A172 (cell line): ENCODE measurements at regions not wholly inside any gene's neighbourhood (a gene's known extent, or its start where the extent isn't known, plus 50 kb on each side); places are given as distances from the start of the nearest gene placed in this dataset.
"Not testable (repeated sequence)": the region's sequence is repeated elsewhere in the genome, so short reads cannot be mapped to it uniquely, and the experiment has no call there.

Experiments
- DNase-seq: peaks from one replicate; pipeline ENCODE4 v3.0.0-alpha.2; 2015; ENCODE audit warnings: low spot score

DNA sequence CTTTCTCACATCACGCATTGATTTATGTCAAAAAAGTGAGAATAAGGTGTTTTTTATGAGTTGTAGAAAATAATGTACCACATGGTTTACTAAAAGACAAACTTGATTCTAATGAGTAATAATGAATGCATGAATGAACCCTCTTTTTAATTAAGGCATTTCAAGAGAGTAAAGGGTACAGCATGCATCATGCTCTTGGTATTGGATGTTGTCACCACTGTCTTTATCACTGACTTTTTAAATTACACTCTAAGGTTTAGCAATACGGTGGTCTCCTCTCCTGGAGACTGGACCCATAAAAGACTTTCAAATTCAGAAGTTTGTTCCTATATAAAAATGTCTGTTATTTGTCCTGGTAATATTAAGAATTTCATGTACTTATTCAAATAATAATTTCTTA, 277.5 kb upstream of the TGFBR2 start:
- not testable (repeated sequence) for DNase-seq

GRCh38 chr3:30331519-30331918, 274.9 kb upstream of the TGFBR2 start:
- DNase-seq: no peak

DNA sequence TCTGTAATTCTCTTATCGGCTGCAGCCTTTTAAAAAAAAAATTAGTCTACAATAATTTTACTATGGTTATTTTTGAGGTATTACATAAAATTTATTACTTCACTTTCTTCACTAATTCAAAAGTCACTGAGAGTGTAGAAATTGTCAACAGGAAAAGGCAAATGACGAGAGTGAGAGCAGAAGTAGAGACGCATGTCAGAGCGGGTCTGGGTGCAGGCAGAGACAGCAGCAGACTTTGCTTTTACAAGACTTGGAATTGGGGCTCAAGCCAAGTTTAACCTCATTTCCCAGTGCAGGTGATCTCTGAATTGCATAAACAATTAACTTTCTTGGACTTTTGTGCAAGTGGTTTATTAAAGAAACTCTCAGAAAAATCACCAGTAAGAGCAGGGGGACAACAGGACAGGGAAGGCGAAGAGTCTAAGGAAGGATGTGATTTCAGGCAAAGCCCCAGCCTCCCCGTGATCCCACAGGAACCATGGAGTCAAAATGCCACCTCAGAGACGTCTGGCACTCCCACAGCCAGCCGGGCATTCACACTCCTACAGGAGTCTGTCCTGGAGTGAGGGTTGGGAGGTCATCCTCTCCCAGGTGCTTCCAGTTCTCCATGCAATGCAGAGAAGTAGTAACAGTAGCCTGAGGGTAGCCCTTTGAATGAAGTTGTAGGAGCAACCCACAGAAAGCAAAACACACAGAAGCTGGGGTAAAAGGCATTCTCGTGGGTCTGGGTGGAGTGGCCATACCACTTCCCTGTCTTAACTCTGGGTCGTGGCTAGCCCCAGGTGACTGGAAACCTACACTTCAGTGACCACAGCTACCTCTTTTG, 274.0 kb upstream of the TGFBR2 start:
- no peak for DNase-seq

DNA sequence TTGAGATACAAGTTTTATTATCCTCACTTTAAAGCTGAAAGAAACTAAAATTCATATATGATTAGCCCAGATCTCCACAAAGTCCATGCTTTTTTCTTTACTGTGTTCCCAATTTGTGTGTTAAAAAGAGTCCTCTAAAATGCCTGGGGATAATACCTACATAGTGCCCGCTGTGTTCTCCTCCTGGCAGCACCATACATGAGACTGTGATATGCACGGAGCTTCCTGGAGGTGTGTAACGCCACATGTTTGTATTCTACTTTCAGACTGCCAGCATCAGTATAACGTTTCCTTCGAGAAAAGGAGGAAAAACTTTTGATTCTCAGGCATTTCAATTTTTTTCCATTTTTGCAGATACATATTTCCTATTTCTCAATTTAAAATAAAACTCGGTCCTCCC, 273.3 kb upstream of the TGFBR2 start:
- no peak for DNase-seq

DNA sequence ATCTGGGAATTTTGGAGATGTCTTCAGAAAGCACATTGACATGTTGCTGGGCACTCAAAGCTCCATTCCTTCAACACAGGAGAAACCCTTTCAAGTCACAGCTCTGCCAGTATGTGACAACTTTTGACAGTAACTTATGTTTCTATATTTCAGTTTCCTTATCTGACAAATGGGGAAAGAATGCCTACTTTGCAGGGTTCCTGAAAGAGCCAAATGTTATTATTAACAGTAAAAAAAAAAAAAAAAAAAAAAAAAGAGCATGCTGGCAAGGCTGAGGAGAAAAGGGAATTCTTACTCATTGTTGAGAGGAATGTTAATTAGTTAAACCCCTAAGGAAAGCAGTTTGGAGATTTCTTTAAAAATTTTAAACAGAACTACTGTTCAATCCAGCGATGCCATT, 272.5 kb upstream of the TGFBR2 start:
- DNase-seq: no peak

GRCh38 chr3:30340500-30340899, 265.9 kb upstream of the TGFBR2 start:
- DNase-seq: no peak

- no peak for DNase-seq
Observed at GRCh38 chr3:30341079-30341478, 265.3 kb upstream of the TGFBR2 start.

- DNase-seq: no peak
Observed at GRCh38 chr3:30341851-30342250, 264.6 kb upstream of the TGFBR2 start.

DNA sequence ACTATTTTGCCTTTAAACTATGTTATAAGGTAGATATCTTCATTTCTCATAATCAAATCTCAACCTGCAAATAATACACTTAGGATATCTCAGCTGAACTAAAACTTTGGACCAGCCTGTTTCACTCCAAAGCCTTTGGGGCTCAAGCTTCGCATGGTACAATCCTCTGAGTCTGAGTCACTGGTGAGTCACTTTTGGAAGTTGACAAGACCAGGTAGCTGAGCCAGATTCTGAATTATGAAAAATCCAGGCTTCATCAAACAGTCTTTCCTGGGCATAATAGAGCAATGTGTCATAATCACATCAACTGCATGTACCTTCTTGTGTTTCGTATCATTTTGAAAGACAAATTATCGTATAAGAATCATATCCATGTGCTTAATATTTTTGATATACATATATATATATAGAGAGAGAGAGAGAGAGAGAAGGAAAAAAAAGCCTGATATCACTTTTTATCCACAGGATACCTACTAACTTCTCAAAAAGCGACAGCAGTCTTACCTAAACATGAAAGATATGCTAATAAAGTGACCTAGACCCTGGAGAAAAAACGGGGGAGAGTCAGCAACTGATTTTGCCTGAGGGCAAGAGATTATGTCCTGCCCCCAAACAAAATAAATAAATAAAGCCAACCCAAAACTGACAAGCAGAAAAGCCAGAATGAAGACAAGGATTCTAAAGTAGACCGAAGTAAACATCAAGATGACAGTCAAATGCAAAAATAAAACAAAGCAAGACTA, 263.9 kb upstream of the TGFBR2 start:
- DNase-seq: peak; percentile 89

DNA sequence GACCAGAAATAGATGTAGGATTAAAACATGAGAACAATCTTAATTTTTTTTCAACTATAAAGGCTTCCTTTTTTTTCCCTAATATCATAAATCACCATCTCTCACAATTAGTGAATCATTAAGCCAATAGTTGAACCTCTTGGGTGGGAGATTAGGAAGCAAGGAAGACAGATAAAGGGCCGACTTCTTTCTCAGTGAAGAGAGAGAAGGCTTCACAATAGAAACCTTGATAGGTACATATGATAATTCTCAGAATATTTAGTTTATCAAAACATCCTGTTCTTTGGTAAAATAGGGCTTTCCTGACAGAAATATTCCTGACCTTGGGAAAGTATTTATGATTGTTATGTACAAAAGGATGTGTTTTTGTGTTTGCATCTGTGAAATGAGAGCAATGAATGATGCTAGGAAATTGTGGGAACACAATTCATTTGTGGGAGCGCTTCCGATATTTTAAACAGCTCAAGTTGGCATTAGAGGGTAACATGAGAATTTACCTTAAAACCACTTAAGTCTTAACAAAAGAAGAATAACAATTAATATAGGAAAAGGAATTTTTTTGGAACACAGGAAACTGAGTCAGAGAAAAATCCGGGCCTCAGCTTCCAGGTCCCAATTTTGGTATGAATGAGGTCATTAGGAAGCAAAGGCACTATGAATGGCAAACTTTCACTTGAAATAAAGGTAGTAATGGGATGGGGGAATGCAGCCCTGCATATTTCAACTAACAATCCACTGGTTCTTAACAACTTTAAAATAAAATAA, 263.2 kb upstream of the TGFBR2 start:
- no peak for DNase-seq

GRCh38 chr3:30343861-30344260, 262.5 kb upstream of the TGFBR2 start:
- no peak for DNase-seq

GRCh38 chr3:30344288-30344687, 262.1 kb upstream of the TGFBR2 start:
- DNase-seq: no peak

GRCh38 chr3:30346933-30347320, 259.5 kb upstream of the TGFBR2 start:
- DNase-seq: no peak

GRCh38 chr3:30347679-30348216, 258.7 kb upstream of the TGFBR2 start:
- peak; percentile 86 for DNase-seq

DNA sequence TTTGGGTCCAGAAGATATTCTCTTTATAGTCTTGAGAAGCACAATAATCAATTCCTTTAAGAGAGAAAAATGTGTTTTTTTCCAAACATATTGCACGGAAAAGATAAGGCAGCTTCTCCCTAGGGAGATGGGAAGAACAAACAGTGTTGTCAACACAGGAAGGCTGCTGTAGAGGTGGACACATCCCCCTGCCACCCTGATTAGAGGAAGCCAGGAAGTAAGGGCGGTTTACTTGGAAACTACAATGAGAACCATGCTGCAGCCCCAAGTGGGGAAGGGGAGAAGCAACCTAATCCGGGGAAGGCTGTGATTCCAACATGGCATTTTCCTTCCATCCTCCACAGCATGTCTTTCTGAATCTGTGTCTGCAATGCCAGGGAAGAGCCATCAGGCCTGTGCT, 256.9 kb upstream of the TGFBR2 start:
- no peak for DNase-seq

DNA sequence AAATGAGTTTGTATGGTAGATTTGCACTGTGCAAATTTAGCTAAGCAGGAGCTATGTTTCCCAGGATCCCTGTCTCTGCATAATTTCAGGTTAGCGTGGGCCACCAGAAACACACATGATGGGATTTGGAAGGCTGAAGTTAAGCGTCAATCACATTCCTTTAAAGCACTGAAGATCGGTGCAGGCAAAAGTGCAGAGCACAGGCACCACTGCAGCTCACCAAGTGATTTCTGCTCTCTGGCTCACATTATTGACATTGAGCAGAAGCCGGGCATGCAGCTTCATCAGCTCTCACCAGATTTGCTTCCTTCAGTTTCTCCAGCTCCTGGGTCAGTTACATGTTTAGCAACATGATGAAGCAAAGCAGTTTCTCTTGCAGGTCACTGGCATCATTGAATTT, 256.4 kb upstream of the TGFBR2 start:
- no peak for DNase-seq

- DNase-seq: no peak
Observed at GRCh38 chr3:30350901-30351300, 255.5 kb upstream of the TGFBR2 start.

GRCh38 chr3:30352410-30353318, 253.7 kb upstream of the TGFBR2 start:
- DNase-seq: no peak

- DNase-seq: no peak
Observed at GRCh38 chr3:30353711-30354467, 252.5 kb upstream of the TGFBR2 start.

GRCh38 chr3:30354513-30354912, 251.9 kb upstream of the TGFBR2 start:
- DNase-seq: no peak
